ENCODE measurements at regions not wholly inside any gene's neighbourhood (a gene's known extent, or its start where the extent isn't known, plus 50 kb on each side); places are given as distances from the start of the nearest gene placed in this dataset.

DNA sequence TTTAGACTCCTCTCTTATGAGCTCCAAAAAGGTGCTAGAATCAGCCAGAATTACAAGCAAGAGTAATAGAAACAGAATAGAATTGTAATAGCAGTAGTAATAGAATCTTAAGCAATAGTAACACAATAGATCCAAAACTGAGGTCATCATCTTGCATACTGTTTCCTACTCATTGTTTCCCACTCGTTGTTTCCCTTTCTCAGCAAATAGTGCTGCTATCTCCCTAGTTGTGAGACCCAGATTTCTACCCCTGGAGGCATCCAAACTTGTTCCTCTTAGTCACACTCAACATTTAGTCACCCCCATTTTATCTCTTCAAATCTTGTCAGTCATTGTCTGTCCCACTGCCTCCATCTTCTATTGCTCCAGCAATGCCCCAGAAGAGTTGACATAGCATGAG is 356.9 kb upstream of the MARCKS start:
- DNase-seq (ENCODE audit: low read depth) = no peak
- no peaks in the 10 kb centered on the region for H3K36me3 ChIP-seq (ENCODE audit: control insufficient read depth, insufficient read depth, low read length)
- CTCF ChIA-PET = interaction anchor here (1.2 to 1.4 kb wide), 2 partner anchors 11 to 54 kb away, joined by 4 read pairs; no protein-coding TSS in a partner anchor
- H3K27me3 ChIP-seq (ENCODE audit: control insufficient read depth, insufficient read depth, low read length) = no peaks in the 10 kb centered on the region
- POLR2A ChIA-PET = no interaction called here
- H3K4me3 ChIP-seq (ENCODE audit: low read depth, low read length) = no peak overlapping the region
- TF ChIP-seq, protein P1, sequence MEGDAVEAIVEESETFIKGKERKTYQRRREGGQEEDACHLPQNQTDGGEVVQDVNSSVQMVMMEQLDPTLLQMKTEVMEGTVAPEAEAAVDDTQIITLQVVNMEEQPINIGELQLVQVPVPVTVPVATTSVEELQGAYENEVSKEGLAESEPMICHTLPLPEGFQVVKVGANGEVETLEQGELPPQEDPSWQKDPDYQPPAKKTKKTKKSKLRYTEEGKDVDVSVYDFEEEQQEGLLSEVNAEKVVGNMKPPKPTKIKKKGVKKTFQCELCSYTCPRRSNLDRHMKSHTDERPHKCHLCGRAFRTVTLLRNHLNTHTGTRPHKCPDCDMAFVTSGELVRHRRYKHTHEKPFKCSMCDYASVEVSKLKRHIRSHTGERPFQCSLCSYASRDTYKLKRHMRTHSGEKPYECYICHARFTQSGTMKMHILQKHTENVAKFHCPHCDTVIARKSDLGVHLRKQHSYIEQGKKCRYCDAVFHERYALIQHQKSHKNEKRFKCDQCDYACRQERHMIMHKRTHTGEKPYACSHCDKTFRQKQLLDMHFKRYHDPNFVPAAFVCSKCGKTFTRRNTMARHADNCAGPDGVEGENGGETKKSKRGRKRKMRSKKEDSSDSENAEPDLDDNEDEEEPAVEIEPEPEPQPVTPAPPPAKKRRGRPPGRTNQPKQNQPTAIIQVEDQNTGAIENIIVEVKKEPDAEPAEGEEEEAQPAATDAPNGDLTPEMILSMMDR (IDR thresholded peaks at IDR 0.05; ENCODE audit: insufficient read depth, low read depth, low read length) = no peak

DNA sequence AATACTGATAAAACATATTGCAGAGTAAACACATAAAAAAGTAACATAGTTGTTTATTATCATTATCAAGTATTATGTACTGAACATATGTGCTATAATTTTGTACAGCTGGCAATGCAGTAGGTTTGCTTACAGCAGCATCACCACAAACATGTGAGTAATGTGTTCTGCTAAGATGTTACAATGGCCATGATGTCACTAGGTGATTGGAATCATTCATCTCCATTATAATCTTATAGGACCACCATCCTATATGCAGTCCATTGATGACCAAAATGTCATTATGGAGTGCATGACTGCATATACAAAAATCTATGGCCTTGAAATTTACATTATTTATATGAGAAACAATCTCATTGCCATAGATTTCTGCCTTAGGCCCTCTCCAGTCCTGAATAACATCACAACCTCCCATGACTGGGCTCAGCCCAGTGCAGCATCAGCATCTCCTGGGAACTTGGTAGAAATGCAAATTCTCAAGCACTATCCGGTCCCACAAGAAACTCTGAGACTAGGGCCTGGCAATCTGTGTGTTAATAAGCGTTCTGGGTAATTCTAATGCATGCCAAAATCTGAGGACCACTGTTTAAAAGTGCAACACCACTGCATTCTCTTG is 352.0 kb upstream of the MARCKS start:
- H3K4me3 ChIP-seq (ENCODE audit: low read depth, low read length) = no peak overlapping the region
- TF ChIP-seq, protein P1 (IDR thresholded peaks at IDR 0.05; ENCODE audit: insufficient read depth, low read depth, low read length) = no peak
- no peak for DNase-seq (ENCODE audit: low read depth)
- POLR2A ChIA-PET = no interaction called here
- no peaks in the 10 kb centered on the region for H3K36me3 ChIP-seq (ENCODE audit: control insufficient read depth, insufficient read depth, low read length)
- H3K27me3 ChIP-seq (ENCODE audit: control insufficient read depth, insufficient read depth, low read length) = no peaks in the 10 kb centered on the region
- CTCF ChIA-PET = no interaction called here

DNA sequence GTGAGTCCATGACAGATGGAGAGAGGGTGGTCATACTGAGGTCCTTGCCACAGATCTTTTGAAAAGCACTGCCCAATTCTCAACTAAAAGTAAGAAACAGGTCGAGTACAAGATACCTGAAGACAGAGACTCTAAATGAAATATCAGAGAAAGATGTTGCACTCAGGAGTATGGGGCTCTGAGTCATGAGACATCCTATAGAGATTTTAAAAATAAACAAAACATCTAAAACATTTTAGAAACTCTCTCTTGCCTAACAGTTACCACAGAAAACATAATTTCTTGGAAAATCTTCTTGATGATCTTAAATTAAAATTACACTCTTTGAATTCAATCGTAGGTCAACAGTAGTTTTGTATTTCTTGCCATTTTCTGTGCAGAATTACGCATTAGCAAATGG is 348.9 kb upstream of the MARCKS start:
- Histone ChIP-seq H3K4me3 (ENCODE audit: low read depth, low read length) (no peak overlapping the region), H3K27me3 (ENCODE audit: control insufficient read depth, insufficient read depth, low read length) (no peaks in the 10 kb centered on the region), H3K36me3 (ENCODE audit: control insufficient read depth, insufficient read depth, low read length) (no peaks in the 10 kb centered on the region)
- TF ChIP-seq, protein P1 (IDR thresholded peaks at IDR 0.05; ENCODE audit: insufficient read depth, low read depth, low read length) = no peak
- no peak for DNase-seq (ENCODE audit: low read depth)
- ChIA-PET CTCF (no interaction called here), POLR2A (no interaction called here)

DNA sequence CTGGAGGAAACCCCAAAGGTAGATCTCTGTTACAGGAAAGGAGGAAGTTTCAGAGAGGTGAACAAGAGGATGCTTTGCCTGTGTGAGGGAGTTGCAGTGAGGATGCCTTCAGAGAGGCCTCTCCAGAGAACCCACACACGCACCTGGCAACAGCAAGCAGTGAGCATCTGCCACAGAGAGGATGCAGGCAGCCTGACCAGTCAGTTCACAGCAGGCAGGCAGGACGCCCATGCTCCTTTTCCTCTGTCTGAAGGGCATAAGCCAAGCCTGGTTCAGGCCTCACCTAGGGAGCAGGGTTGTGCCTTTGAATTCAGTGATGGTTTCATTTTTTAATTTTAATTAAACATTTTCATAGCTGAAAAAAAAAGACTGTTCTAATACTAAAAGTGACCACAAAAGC is 346.0 kb upstream of the MARCKS start:
- CTCF ChIA-PET = no interaction called here
- POLR2A ChIA-PET = no interaction called here
- TF ChIP-seq, protein P1 (IDR thresholded peaks at IDR 0.05; ENCODE audit: insufficient read depth, low read depth, low read length) = no peak
- Histone ChIP-seq H3K27me3 (ENCODE audit: control insufficient read depth, insufficient read depth, low read length) (no peaks in the 10 kb centered on the region), H3K36me3 (ENCODE audit: control insufficient read depth, insufficient read depth, low read length) (no peaks in the 10 kb centered on the region), H3K4me3 (ENCODE audit: low read depth, low read length) (no peak overlapping the region)
- DNase-seq (ENCODE audit: low read depth) = no peak

DNA sequence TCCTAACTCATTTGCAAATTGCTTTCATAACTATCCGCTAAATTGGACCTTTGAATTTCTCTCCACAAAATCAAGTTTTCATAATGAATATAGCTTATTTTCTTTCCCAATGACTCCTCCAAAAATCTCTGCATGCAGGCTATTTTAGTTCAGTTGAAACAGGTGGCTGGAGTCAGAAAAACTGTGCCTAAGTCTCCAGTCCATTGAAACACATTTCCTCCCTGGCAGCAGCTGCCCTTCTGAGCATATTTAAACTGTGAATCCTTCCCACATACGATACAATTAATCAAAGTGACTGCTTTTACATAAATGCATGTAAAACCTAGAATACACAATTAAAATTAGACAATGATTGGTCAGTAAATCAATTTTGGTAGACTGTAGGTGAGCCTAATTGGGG is 344.6 kb upstream of the MARCKS start:
- TF ChIP-seq, protein P1 (IDR thresholded peaks at IDR 0.05; ENCODE audit: insufficient read depth, low read depth, low read length) = no peak
- DNase-seq (ENCODE audit: low read depth) = no peak
- Histone ChIP-seq H3K4me3 (ENCODE audit: low read depth, low read length) (no peak overlapping the region), H3K36me3 (ENCODE audit: control insufficient read depth, insufficient read depth, low read length) (no peaks in the 10 kb centered on the region), H3K27me3 (ENCODE audit: control insufficient read depth, insufficient read depth, low read length) (no peaks in the 10 kb centered on the region)
- CTCF ChIA-PET = no interaction called here
- POLR2A ChIA-PET = no interaction called here

Data from BJ (cell line).